Heart right ventricle (tissue), 16 donors: ENCODE measurements at regions not wholly inside any gene's neighbourhood (a gene's known extent, or its start where the extent isn't known, plus 50 kb on each side); places are given as distances from the start of the nearest gene placed in this dataset.

ENCODE experiments used
- ATAC-seq, 8 donors: fragments of 200-7000 bp; cut with Tn5 transposase; one replicate each; pipeline ENCODE4 v1.9.1; 2020; ENCODE audit warnings: mild to moderate bottlenecking in 8 of 8, moderate library complexity in 8 of 8, moderate number of reproducible peaks in 1 of 8
- DNase-seq, 2 donors: peaks; one replicate each; pipeline ENCODE4 v3.0.0-alpha.2; 2020
- H3K27ac ChIP-seq, 10 donors: fragments of 200-600 bp; sonication (generic) in 2 of 10; one replicate each; pipeline versions ENCODE4 v1.5.0 to v1.8.0; 2020 to 2022; ENCODE audit warnings: mild to moderate bottlenecking in 3 of 10
- H3K27me3 ChIP-seq, 7 donors: fragments of 200-600 bp; one replicate each; pipeline ENCODE4 v1.8.0; 2021 to 2022; ENCODE audit warnings: mild to moderate bottlenecking in 2 of 7
- H3K36me3 ChIP-seq, 9 donors: fragments of 200-600 bp; sonication (generic) in 1 of 9; one replicate each; pipeline versions ENCODE4 v1.5.0 to v1.8.0; 2020 to 2022; ENCODE audit warnings: mild to moderate bottlenecking in 2 of 9
- H3K4me1 ChIP-seq, 9 donors: fragments of 200-600 bp; sonication (generic) in 1 of 9; one replicate each; pipeline versions ENCODE4 v1.5.0 to v1.8.0; 2020 to 2022; ENCODE audit warnings: mild to moderate bottlenecking in 4 of 9
- H3K4me3 ChIP-seq, 10 donors: fragments of 200-600 bp; sonication (generic) in 2 of 10; one replicate each; pipeline versions ENCODE4 v1.5.0 to v1.8.0; 2020 to 2022; ENCODE audit warnings: mild to moderate bottlenecking in 7 of 10, moderate library complexity in 2 of 10
- H3K9me3 ChIP-seq, 11 donors: fragments of 200-600 bp in 10 of 11; sonication (generic) in 2 of 11; one replicate each; pipeline versions ENCODE4 v1.5.0 to v1.8.0; 2013 to 2022; ENCODE audit warnings: mild to moderate bottlenecking in 2 of 11, control low read depth in 1 of 11, moderate library complexity in 1 of 11
- CTCF ChIP-seq, 9 donors: fragments of 200-600 bp; sonication (generic) in 2 of 9; IDR thresholded peaks; one replicate each; pipeline versions ENCODE4 v1.5.0 to v1.8.0; 2021 to 2022; ENCODE audit warnings: antibody characterized with exemption in 9 of 9, mild to moderate bottlenecking in 5 of 9, moderate library complexity in 1 of 9
- WGBS, 2 donors: extraction: QIAGEN DNeasy Blood & Tissue Kit; methylation state at CpG; one replicate each; pipeline ENCODE4 v1.1.7; 2013; ENCODE audit warnings: inconsistent platforms in 1 of 2; 5-methylcytosine and 5-hydroxymethylcytosine counted together
- intact Hi-C, 10 donors: fragments of 100-400 bp; cut with DNase I; formaldehyde crosslinking; loops; one replicate each; pipeline versions ENCODE4 v1.11.1 to v1.14.2; 2022
- donor health status: Arrhythmogenic right ventricular cardiomyopathy.
- donor health status: ischemic (EF 13 %, LVEDD 7.1; RV severe dilation, severe dysfunction).
- donor health status: healthy with polysubstance abuse.
- donor health status: DM: no; HTN: yes; CAD: no.
- donor health status: DM: no; HTN: no; CAD: no.
- donor health status: ischemic (EF 25% LVEDD 6.9; RV normal size, moderate dysfunction).
- donor health status: ischemic (EF 25% LVEDD 5.7; RV mildly dilated, moderate dysfunction).
- donor health status: healthy.
- donor health status: DM: yes; HTN: yes; CAD: no.
- donor health status: Ischemic cardiomyopathy.
- donor health status: ischemic (EF 35%, LVEDD 5.7; RV mildly dilated, moderate dysfunction).
- donor health status: nonischemic (EF 11% LVEDD 7.7; RV severe dilation, severe dysfunction).
- donor health status: DM: yes; HTN: yes; CAD: no.
- donor health status: PGD.
- donor health status: ischemic (EF 29% LVEDD 5.4; RV normal size, mild dysfunction).
- donor health status: nonischemic (EF 23%, LVEDD 6.1; RV moderate dilation, normal function).

GRCh38 chr4:36917413-36917812, 327.1 kb upstream of the NWD2 start:
- Histone ChIP-seq H3K9me3 (no peaks in the 10 kb centered on the region), H3K27me3 (no peaks in the 10 kb centered on the region), H3K27ac (no peak overlapping the region), H3K4me3 (no peak overlapping the region), H3K4me1 (no peaks in the 10 kb centered on the region), H3K36me3 (no peaks in the 10 kb centered on the region)
- WGBS, 2 donors: 74 to 86% methylated on average over 6 of the region's 6 CpGs
- ATAC-seq: no peak
- TF ChIP-seq CTCF (IDR thresholded peaks at IDR 0.05): no peak
- intact Hi-C loops: no loop called here
- DNase-seq: no peak

- TF ChIP-seq CTCF (IDR thresholded peaks at IDR 0.05): no peak
- intact Hi-C loops: no loop called here
- Histone ChIP-seq H3K27ac (no peak overlapping the region), H3K27me3 (no peaks in the 10 kb centered on the region), H3K4me1 (no peaks in the 10 kb centered on the region), H3K4me3 (no peak overlapping the region), H3K9me3 (no peaks in the 10 kb centered on the region), H3K36me3 (no peaks in the 10 kb centered on the region)
- WGBS, 2 donors: 63 to 91% methylated on average over 2 of the region's 2 CpGs
- DNase-seq (no peak), ATAC-seq (no peak)
Observed at GRCh38 chr4:36919721-36920120, 324.8 kb upstream of the NWD2 start.

- H3K9me3 ChIP-seq: no peaks in the 10 kb centered on the region
- ATAC-seq: no peak
- no peak for TF ChIP-seq CTCF (IDR thresholded peaks at IDR 0.05)
- no peaks in the 10 kb centered on the region for H3K36me3 ChIP-seq
- H3K27ac ChIP-seq: no peak overlapping the region
- no peaks in the 10 kb centered on the region for H3K27me3 ChIP-seq
- DNase-seq: no peak
- intact Hi-C loops: no loop called here
- no peaks in the 10 kb centered on the region for H3K4me1 ChIP-seq
- H3K4me3 ChIP-seq: no peak overlapping the region
Observed at GRCh38 chr4:36921476-36922216, 322.9 kb upstream of the NWD2 start.

- Histone ChIP-seq H3K9me3 (peaks cover 0 to 10% (median 0%) of the 10 kb centered on the region in 11 donors), H3K36me3 (no peaks in the 10 kb centered on the region), H3K27ac (no peak overlapping the region), H3K4me3 (no peak overlapping the region), H3K4me1 (no peaks in the 10 kb centered on the region), H3K27me3 (no peaks in the 10 kb centered on the region)
- intact Hi-C loops: no loop called here
- WGBS, 2 donors: 76 to 89% methylated on average over 1 of the region's 1 CpG
- no peak for TF ChIP-seq CTCF (IDR thresholded peaks at IDR 0.05)
- ATAC-seq: no peak
- no peak for DNase-seq
Observed at GRCh38 chr4:36930562-36931111, 313.9 kb upstream of the NWD2 start.
